GM06990 (cell line): ENCODE measurements at regions not wholly inside any gene's neighbourhood (a gene's known extent, or its start where the extent isn't known, plus 50 kb on each side); places are given as distances from the start of the nearest gene placed in this dataset.

Experiments used
- DNase-seq: peaks from one replicate; pipeline ENCODE4 v3.0.0-alpha.2; 2011; ENCODE audit not compliant: insufficient read length; ENCODE audit errors: extremely low read depth
- H3K27me3 ChIP-seq: replicated peaks from 2 replicates; pipeline ENCODE4 v1.6.0; 2011; ENCODE audit warnings: low read length; ENCODE audit not compliant: control insufficient read depth, insufficient read depth
- H3K36me3 ChIP-seq: 2 replicates; pipeline ENCODE4 v1.5.1; 2011; ENCODE audit warnings: low read length; ENCODE audit not compliant: control insufficient read depth, insufficient read depth
- H3K4me3 ChIP-seq: replicated peaks from 2 replicates; pipeline ENCODE4 v1.5.1; 2011; ENCODE audit warnings: low read depth, mild to moderate bottlenecking, control low read depth, low read length
- CTCF ChIP-seq: IDR thresholded peaks from 2 replicates; pipeline ENCODE4 v1.5.1; 2011; ENCODE audit warnings: low read length, control low read depth, mild to moderate bottlenecking, inconsistent platforms; ENCODE audit not compliant: insufficient read depth, poor library complexity, severe bottlenecking

- DNase-seq: no peak
- Histone ChIP-seq H3K4me3 (no peak overlapping the region), H3K27me3 (no peaks in the 10 kb centered on the region), H3K36me3 (no peaks in the 10 kb centered on the region)
- no peak for TF ChIP-seq CTCF
Measured at GRCh38 chr20:33919653-33920052, 74.1 kb upstream of the RALY start.

DNA sequence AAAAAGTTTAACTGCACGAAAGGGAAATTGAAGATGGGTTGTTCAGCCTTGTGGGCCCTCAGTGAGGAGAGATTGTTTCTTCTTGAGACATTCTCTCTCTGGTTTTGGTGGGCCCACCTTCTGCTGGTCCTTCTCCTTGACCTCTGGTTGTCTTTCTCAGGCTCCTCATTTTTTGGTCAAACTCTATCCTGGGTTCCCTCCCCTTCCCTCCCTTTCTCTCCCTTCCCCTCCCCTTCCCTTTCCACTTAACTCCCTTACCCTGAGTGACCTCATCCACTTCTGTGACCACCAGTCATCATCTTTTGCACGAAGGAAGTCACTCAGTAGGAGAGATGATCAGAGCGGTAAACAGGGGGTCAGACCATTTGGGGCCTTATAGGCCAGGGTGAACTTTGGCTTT lies 71.5 kb upstream of the RALY start:
- DNase-seq: no peak
- TF ChIP-seq CTCF: no peak
- Histone ChIP-seq H3K27me3 (no peaks in the 10 kb centered on the region), H3K36me3 (no peaks in the 10 kb centered on the region), H3K4me3 (no peak overlapping the region)

DNA sequence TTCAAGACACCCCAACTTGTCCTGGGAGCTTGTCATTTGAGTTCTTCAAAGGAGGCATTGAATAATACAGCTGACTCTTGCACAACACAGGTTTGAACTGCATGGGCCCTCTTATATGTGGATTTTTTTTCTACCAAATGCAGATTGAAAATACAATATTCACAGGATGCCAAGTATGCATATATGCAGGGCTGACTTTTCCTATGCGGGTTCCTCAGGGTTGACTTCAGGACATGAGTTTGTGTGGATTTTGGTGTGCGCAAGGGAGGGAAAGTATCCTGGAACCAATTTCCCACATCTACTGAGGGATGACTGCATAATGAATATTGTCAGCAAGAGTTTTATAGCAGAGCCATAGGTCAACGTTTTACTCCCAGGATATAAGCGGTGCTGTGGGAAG lies 70.0 kb upstream of the RALY start:
- Histone ChIP-seq H3K4me3 (no peak overlapping the region), H3K27me3 (no peaks in the 10 kb centered on the region), H3K36me3 (no peaks in the 10 kb centered on the region)
- no peak for DNase-seq
- TF ChIP-seq CTCF: no peak

- DNase-seq: no peak
- H3K4me3 ChIP-seq: no peak overlapping the region
- no peak for TF ChIP-seq CTCF
- no peaks in the 10 kb centered on the region for H3K36me3 ChIP-seq
- H3K27me3 ChIP-seq: no peaks in the 10 kb centered on the region
Measured at GRCh38 chr20:33925867-33926266, 67.8 kb upstream of the RALY start.

DNA sequence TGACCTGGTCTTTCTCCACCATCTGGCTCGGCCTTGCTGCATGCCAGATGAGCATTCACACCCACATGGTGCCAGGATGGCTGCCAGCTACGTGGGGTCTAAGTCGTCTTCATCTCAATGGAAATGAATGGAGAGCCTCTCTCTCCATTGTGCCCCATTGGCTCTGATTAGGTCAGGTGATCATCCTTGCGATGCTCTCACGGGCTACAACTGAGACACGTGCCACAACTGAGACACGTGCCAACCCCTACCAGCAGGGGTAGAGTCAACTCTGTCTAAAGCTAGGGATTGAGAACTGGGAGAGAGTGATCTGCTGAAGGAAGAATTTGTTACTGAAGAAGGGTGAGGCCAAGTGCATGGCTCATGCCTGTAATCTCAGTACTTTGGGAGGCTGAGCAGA lies 67.3 kb upstream of the RALY start:
- Histone ChIP-seq H3K4me3 (no peak overlapping the region), H3K27me3 (no peaks in the 10 kb centered on the region), H3K36me3 (no peaks in the 10 kb centered on the region)
- TF ChIP-seq CTCF: no peak
- DNase-seq: no peak

- Histone ChIP-seq H3K36me3 (no peaks in the 10 kb centered on the region), H3K4me3 (no peak overlapping the region), H3K27me3 (no peaks in the 10 kb centered on the region)
- TF ChIP-seq CTCF: no peak
- DNase-seq: no peak
Measured at GRCh38 chr20:33927724-33928123, 66.0 kb upstream of the RALY start.
